ENCODE measurements at regions not wholly inside any gene's neighbourhood (a gene's known extent, or its start where the extent isn't known, plus 50 kb on each side); places are given as distances from the start of the nearest gene placed in this dataset.

DNA sequence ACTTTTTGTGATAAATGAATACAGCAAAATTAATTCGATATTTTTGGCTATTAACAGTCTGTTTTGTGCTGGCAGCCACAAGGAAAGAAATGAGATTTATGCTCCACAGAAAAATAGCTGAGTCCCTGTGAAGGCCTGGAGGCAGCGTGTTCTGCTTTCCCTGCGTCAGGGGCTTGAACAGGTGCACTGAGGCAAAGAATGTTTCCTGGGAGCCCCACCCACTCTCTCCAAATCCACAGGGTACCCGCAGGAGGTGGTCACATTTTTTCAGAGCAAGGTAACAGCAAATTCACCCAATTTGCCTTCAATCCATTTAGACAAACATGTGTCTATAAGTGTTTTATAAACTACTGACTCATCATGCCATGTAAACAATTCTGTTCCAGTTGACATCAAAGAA lies 308.1 kb downstream of the TCERG1L start:
- Histone ChIP-seq H3K9me3 (ENCODE audit: control insufficient read depth, low read length) (no peaks in the 10 kb centered on the region), H3K4me1 (ENCODE audit: control insufficient read depth, insufficient read depth, low read length, poor library complexity, severe bottlenecking) (no peaks in the 10 kb centered on the region), H3K4me3 (ENCODE audit: insufficient read depth, low read depth, low read length, poor library complexity, severe bottlenecking) (no peak overlapping the region), H3K27ac (ENCODE audit: insufficient read depth, low read length, poor library complexity, severe bottlenecking) (no peak overlapping the region), H3K36me3 (ENCODE audit: control insufficient read depth, insufficient read depth, low read length) (no peaks in the 10 kb centered on the region), H3K27me3 (replicated peaks; ENCODE audit: control insufficient read depth, insufficient read depth, low read length, poor library complexity, severe bottlenecking) (no peaks in the 10 kb centered on the region)
- DNase-seq: no peak

DNA sequence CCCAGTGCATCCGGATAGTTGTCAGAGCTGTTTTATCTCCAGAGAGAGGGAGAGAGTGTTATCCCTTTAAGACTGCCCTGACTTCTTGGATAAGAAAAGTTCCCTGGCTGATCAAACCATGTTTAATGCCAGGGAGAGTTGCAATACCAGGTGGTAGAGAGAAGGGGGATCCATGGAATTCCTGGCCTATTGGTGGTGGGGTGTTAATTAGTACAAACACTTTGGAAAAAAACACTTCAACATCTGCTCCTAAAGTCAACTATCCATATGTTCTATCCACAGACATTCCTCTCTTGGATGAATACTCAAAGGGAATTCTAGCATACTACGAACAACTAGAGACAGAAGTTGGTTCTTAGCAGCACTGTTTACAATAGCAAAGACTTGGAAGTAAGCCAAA lies 307.2 kb downstream of the TCERG1L start:
- Histone ChIP-seq H3K9me3 (ENCODE audit: control insufficient read depth, low read length) (no peaks in the 10 kb centered on the region), H3K4me1 (ENCODE audit: control insufficient read depth, insufficient read depth, low read length, poor library complexity, severe bottlenecking) (no peaks in the 10 kb centered on the region), H3K4me3 (ENCODE audit: insufficient read depth, low read depth, low read length, poor library complexity, severe bottlenecking) (no peak overlapping the region), H3K27me3 (replicated peaks; ENCODE audit: control insufficient read depth, insufficient read depth, low read length, poor library complexity, severe bottlenecking) (no peaks in the 10 kb centered on the region), H3K36me3 (ENCODE audit: control insufficient read depth, insufficient read depth, low read length) (no peaks in the 10 kb centered on the region), H3K27ac (ENCODE audit: insufficient read depth, low read length, poor library complexity, severe bottlenecking) (no peak overlapping the region)
- DNase-seq: no peak

GRCh38 chr10:131006458-131007256 lies 304.9 kb downstream of the TCERG1L start:
- Histone ChIP-seq H3K36me3 (ENCODE audit: control insufficient read depth, insufficient read depth, low read length) (no peaks in the 10 kb centered on the region), H3K9me3 (ENCODE audit: control insufficient read depth, low read length) (no peaks in the 10 kb centered on the region), H3K27me3 (replicated peaks; ENCODE audit: control insufficient read depth, insufficient read depth, low read length, poor library complexity, severe bottlenecking) (no peaks in the 10 kb centered on the region), H3K4me3 (ENCODE audit: insufficient read depth, low read depth, low read length, poor library complexity, severe bottlenecking) (no peak overlapping the region), H3K4me1 (ENCODE audit: control insufficient read depth, insufficient read depth, low read length, poor library complexity, severe bottlenecking) (no peaks in the 10 kb centered on the region), H3K27ac (ENCODE audit: insufficient read depth, low read length, poor library complexity, severe bottlenecking) (no peak overlapping the region)
- DNase-seq: no peak

- DNase-seq: no peak
- Histone ChIP-seq H3K4me3 (ENCODE audit: insufficient read depth, low read depth, low read length, poor library complexity, severe bottlenecking) (no peak overlapping the region), H3K27me3 (replicated peaks; ENCODE audit: control insufficient read depth, insufficient read depth, low read length, poor library complexity, severe bottlenecking) (no peaks in the 10 kb centered on the region), H3K36me3 (ENCODE audit: control insufficient read depth, insufficient read depth, low read length) (no peaks in the 10 kb centered on the region), H3K9me3 (ENCODE audit: control insufficient read depth, low read length) (no peaks in the 10 kb centered on the region), H3K27ac (ENCODE audit: insufficient read depth, low read length, poor library complexity, severe bottlenecking) (no peak overlapping the region), H3K4me1 (ENCODE audit: control insufficient read depth, insufficient read depth, low read length, poor library complexity, severe bottlenecking) (no peaks in the 10 kb centered on the region)
These were observed 301.7 kb downstream of the TCERG1L start for GRCh38 chr10:131009791-131010190.

- Histone ChIP-seq H3K36me3 (ENCODE audit: control insufficient read depth, insufficient read depth, low read length) (no peaks in the 10 kb centered on the region), H3K4me1 (ENCODE audit: control insufficient read depth, insufficient read depth, low read length, poor library complexity, severe bottlenecking) (no peaks in the 10 kb centered on the region), H3K27ac (ENCODE audit: insufficient read depth, low read length, poor library complexity, severe bottlenecking) (no peak overlapping the region), H3K27me3 (replicated peaks; ENCODE audit: control insufficient read depth, insufficient read depth, low read length, poor library complexity, severe bottlenecking) (no peaks in the 10 kb centered on the region), H3K4me3 (ENCODE audit: insufficient read depth, low read depth, low read length, poor library complexity, severe bottlenecking) (no peak overlapping the region), H3K9me3 (ENCODE audit: control insufficient read depth, low read length) (no peaks in the 10 kb centered on the region)
- DNase-seq: no peak
These were observed 300.5 kb downstream of the TCERG1L start for GRCh38 chr10:131010965-131011575.

- Histone ChIP-seq H3K27ac (ENCODE audit: insufficient read depth, low read length, poor library complexity, severe bottlenecking) (no peak overlapping the region), H3K36me3 (ENCODE audit: control insufficient read depth, insufficient read depth, low read length) (no peaks in the 10 kb centered on the region), H3K27me3 (replicated peaks; ENCODE audit: control insufficient read depth, insufficient read depth, low read length, poor library complexity, severe bottlenecking) (no peaks in the 10 kb centered on the region), H3K4me3 (ENCODE audit: insufficient read depth, low read depth, low read length, poor library complexity, severe bottlenecking) (no peak overlapping the region), H3K9me3 (ENCODE audit: control insufficient read depth, low read length) (no peaks in the 10 kb centered on the region), H3K4me1 (ENCODE audit: control insufficient read depth, insufficient read depth, low read length, poor library complexity, severe bottlenecking) (no peaks in the 10 kb centered on the region)
- DNase-seq: no peak
These were observed 299.4 kb downstream of the TCERG1L start for GRCh38 chr10:131011936-131012640.

- Histone ChIP-seq H3K4me1 (ENCODE audit: control insufficient read depth, insufficient read depth, low read length, poor library complexity, severe bottlenecking) (no peaks in the 10 kb centered on the region), H3K4me3 (ENCODE audit: insufficient read depth, low read depth, low read length, poor library complexity, severe bottlenecking) (no peak overlapping the region), H3K9me3 (ENCODE audit: control insufficient read depth, low read length) (no peaks in the 10 kb centered on the region), H3K27me3 (replicated peaks; ENCODE audit: control insufficient read depth, insufficient read depth, low read length, poor library complexity, severe bottlenecking) (no peaks in the 10 kb centered on the region), H3K27ac (ENCODE audit: insufficient read depth, low read length, poor library complexity, severe bottlenecking) (no peak overlapping the region), H3K36me3 (ENCODE audit: control insufficient read depth, insufficient read depth, low read length) (no peaks in the 10 kb centered on the region)
- no peak for DNase-seq
These were observed 298.9 kb downstream of the TCERG1L start for GRCh38 chr10:131012641-131012985.

DNA sequence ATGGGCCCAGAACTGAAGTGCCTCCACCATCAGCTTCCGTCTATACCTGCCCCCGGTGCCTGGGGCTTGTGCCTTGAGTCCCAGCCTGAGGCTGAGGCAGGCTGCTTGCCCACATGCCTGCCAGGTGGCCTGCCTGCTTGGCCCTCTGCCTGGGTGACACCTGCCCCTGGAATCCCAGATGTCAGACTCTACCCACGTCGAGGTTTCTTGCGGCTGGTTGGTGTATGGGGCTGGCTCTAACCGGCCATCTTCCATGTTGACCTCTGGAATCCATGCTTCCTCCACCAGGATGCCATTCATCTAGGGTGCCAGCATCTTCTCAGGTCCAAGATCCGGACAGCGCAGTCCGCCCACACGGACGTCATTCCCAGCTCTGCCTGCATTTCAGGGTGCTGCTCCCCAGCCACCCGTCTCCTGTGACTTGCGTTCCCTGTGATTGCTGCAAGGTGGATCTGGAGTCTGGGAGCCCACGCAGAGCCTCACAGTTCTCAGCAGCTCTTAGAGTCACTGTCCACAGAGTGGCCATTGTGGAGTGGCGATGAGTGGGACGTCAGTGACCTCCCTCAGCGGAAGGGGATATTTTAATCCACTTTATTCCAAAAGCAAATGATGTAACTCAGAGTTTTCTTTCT lies 298.1 kb downstream of the TCERG1L start:
- no peak overlapping the region for H3K4me3 ChIP-seq (ENCODE audit: insufficient read depth, low read depth, low read length, poor library complexity, severe bottlenecking)
- no peak for DNase-seq
- no peaks in the 10 kb centered on the region for H3K36me3 ChIP-seq (ENCODE audit: control insufficient read depth, insufficient read depth, low read length)
- H3K4me1 ChIP-seq (ENCODE audit: control insufficient read depth, insufficient read depth, low read length, poor library complexity, severe bottlenecking): no peaks in the 10 kb centered on the region
- no peak overlapping the region for H3K27ac ChIP-seq (ENCODE audit: insufficient read depth, low read length, poor library complexity, severe bottlenecking)
- no peaks in the 10 kb centered on the region for H3K9me3 ChIP-seq (ENCODE audit: control insufficient read depth, low read length)
- H3K27me3 ChIP-seq (replicated peaks; ENCODE audit: control insufficient read depth, insufficient read depth, low read length, poor library complexity, severe bottlenecking): no peaks in the 10 kb centered on the region

DNA sequence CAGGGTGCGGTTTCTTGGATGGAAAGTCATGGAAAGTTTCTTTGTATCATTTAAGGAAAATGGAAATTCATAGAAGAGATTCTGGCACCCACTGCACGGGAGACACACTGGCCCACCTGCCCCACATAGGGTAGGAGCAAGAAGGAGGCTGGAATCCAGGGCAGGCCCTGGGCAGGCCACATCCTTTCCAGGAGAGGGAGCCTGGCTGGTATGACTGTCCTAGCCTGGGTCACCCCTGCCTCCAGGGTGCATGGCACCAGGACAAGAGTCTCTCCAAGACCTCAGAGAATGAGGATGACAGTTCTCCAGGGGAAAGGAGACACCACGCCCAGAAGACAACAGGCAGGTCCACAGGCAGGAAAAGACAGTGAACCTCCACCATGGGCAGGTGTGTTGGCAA lies 297.2 kb downstream of the TCERG1L start:
- no peaks in the 10 kb centered on the region for H3K4me1 ChIP-seq (ENCODE audit: control insufficient read depth, insufficient read depth, low read length, poor library complexity, severe bottlenecking)
- H3K9me3 ChIP-seq (ENCODE audit: control insufficient read depth, low read length): no peaks in the 10 kb centered on the region
- H3K27ac ChIP-seq (ENCODE audit: insufficient read depth, low read length, poor library complexity, severe bottlenecking): no peak overlapping the region
- no peak for DNase-seq
- H3K27me3 ChIP-seq (replicated peaks; ENCODE audit: control insufficient read depth, insufficient read depth, low read length, poor library complexity, severe bottlenecking): no peaks in the 10 kb centered on the region
- no peak overlapping the region for H3K4me3 ChIP-seq (ENCODE audit: insufficient read depth, low read depth, low read length, poor library complexity, severe bottlenecking)
- no peaks in the 10 kb centered on the region for H3K36me3 ChIP-seq (ENCODE audit: control insufficient read depth, insufficient read depth, low read length)

DNA sequence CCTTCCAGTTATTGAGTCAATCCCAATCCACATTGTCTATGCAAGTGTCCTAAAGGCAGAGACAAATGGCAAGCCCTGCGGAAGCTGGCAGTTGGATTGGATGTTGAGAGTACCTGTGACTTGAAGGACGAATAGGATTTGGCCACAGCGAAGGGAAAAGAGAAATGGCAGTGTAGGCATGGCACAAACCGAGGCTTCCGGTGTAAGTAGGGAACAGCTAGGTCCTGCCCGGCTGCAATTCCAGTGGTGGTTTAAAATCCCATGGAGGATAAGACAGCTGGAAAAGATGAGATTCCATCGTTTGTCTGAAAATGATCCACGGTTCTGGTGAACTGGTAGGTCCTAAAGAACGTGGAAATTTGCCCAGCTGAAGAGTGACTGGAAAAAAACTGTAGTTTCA lies 296.2 kb downstream of the TCERG1L start:
- no peak for DNase-seq
- H3K27me3 ChIP-seq (replicated peaks; ENCODE audit: control insufficient read depth, insufficient read depth, low read length, poor library complexity, severe bottlenecking): no peaks in the 10 kb centered on the region
- no peak overlapping the region for H3K4me3 ChIP-seq (ENCODE audit: insufficient read depth, low read depth, low read length, poor library complexity, severe bottlenecking)
- no peaks in the 10 kb centered on the region for H3K9me3 ChIP-seq (ENCODE audit: control insufficient read depth, low read length)
- no peaks in the 10 kb centered on the region for H3K36me3 ChIP-seq (ENCODE audit: control insufficient read depth, insufficient read depth, low read length)
- no peak overlapping the region for H3K27ac ChIP-seq (ENCODE audit: insufficient read depth, low read length, poor library complexity, severe bottlenecking)
- H3K4me1 ChIP-seq (ENCODE audit: control insufficient read depth, insufficient read depth, low read length, poor library complexity, severe bottlenecking): no peaks in the 10 kb centered on the region

All from effector memory CD4-positive, alpha-beta T cell (primary cell).